Nephron progenitor cell (in vitro differentiated cells): ENCODE measurements at regions not wholly inside any gene's neighbourhood (a gene's known extent, or its start where the extent isn't known, plus 50 kb on each side); places are given as distances from the start of the nearest gene placed in this dataset.

Source experiments
- DNase-seq: peaks from one replicate; pipeline ENCODE4 v3.0.0; 2021
- H3K27ac Mint-ChIP-seq: 2 replicates; pipeline ENCODE4 v1.8.0; 2021; ENCODE audit warnings: mild to moderate bottlenecking, moderate library complexity, mixed read lengths
- H3K27me3 Mint-ChIP-seq: 2 replicates; pipeline ENCODE4 v1.8.0; 2021; ENCODE audit warnings: mild to moderate bottlenecking, low read depth, mixed read lengths; ENCODE audit not compliant: poor library complexity
- H3K36me3 Mint-ChIP-seq: 2 replicates; pipeline ENCODE4 v1.8.0; 2021; ENCODE audit warnings: low read depth, mixed read lengths
- H3K4me1 Mint-ChIP-seq: 2 replicates; pipeline ENCODE4 v1.8.0; 2021; ENCODE audit warnings: mixed read lengths
- H3K4me3 Mint-ChIP-seq: 2 replicates; pipeline ENCODE4 v1.8.0; 2021; ENCODE audit warnings: mild to moderate bottlenecking, moderate library complexity, mixed read lengths
- H3K9me3 Mint-ChIP-seq: 2 replicates; pipeline ENCODE4 v1.8.0; 2021; ENCODE audit warnings: mild to moderate bottlenecking, moderate library complexity, mixed read lengths
- CTCF ChIP-seq: fragments of 200-600 bp; sonication (generic); IDR thresholded peaks from 2 replicates; pipeline ENCODE4 v1.5.0; 2021; ENCODE audit warnings: antibody characterized with exemption

DNA sequence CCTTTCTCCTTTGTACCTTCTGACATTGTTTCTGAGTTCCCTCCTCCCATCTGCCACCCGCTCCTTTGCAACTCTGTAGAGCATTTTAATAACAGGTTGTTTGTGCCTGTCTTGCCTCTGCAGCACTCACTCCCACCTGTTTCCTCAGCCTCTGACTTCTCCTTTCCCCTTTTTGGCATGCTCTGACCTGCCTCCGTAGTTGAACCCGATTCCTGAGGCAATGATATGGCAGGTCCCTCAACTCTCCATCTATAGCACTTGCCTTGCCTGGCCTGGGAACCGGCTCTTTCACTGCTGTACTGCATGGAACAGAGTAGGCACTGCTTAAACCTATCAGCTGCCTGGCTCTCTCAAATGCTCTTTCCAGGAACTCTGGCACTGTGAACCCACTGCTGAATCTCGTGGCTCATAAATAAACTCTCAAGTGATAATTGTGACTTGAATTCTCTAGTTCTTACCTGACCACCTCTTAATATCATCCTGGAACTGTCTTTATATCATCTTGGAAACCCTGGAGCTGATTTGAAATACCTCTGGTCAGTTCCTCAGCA is 50.3 kb downstream of the UTRN start:
- H3K9me3 Mint-ChIP-seq = no peaks in the 10 kb centered on the region
- no peaks in the 10 kb centered on the region for H3K27me3 Mint-ChIP-seq
- H3K4me1 Mint-ChIP-seq = peaks cover 18% of the 10 kb centered on the region
- H3K36me3 Mint-ChIP-seq = peaks cover 9% of the 10 kb centered on the region
- no peak overlapping the region for H3K4me3 Mint-ChIP-seq
- no peak overlapping the region for H3K27ac Mint-ChIP-seq
- DNase-seq = no peak
- TF ChIP-seq CTCF = no peak

DNA sequence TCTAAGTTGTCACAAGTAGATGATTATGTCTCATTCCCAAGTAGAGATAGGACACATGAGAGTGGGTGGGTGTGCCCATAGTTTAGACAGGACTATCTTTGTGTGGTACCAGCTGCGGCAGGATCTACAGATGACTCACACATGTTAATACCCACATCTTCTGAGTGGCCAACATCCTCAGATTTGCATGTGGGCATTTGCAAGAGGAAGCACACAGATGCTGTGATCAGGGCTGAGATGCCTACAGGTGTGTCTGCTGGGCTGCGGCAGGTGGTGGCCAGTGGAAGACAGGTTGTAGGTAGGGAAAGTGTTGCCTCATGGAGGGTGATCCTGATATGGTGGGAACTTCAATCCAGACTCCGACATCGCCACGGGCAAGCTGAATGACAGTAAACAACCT is 50.8 kb downstream of the UTRN start:
- no peak overlapping the region for H3K27ac Mint-ChIP-seq
- H3K4me1 Mint-ChIP-seq = peaks cover 13% of the 10 kb centered on the region
- H3K9me3 Mint-ChIP-seq = no peaks in the 10 kb centered on the region
- H3K36me3 Mint-ChIP-seq = peaks cover 9% of the 10 kb centered on the region
- no peak for TF ChIP-seq CTCF
- H3K27me3 Mint-ChIP-seq = no peaks in the 10 kb centered on the region
- no peak for DNase-seq
- no peak overlapping the region for H3K4me3 Mint-ChIP-seq

DNA sequence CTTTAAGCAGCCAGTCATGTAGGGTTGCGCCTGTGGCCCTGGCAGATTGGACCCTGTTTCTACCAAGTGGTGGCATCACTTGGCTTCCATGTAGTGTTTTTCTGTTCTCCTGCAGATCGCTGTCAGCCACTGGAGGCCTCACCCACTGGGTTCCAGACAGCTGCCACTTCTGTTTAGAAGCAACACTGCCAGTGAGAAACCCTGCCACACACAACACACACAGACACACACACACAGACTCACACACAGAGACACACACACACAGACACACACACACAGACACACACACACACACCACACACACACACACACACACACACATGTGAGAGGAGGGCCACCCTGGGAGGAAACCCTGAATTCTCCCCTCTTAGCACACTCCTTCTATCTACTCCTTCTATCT is 51.8 kb downstream of the UTRN start:
- Mint-ChIP-seq H3K36me3 (peaks cover 9% of the 10 kb centered on the region), H3K9me3 (no peaks in the 10 kb centered on the region), H3K27me3 (no peaks in the 10 kb centered on the region), H3K4me3 (no peak overlapping the region), H3K27ac (no peak overlapping the region), H3K4me1 (peaks cover 5% of the 10 kb centered on the region)
- TF ChIP-seq CTCF = no peak
- no peak for DNase-seq

DNA sequence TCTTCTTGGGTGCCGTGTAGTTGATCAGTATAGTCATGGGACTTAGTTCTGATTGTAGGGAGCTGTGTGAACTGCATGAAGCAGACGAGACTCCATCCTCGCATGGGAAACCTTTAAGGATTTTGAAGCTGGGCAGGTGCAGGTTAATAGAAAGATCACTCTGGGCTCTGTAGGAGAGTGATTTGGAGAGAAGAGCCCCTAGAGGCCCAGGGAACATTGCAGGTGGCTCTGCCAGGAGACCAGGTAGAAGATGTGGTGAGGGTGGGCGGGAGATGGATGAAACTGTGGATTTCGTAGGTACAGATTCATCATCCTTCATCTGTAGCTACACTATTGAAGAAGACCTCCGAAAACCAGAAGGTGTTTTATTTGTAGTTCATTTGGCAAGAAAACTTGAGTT is 53.3 kb downstream of the UTRN start:
- TF ChIP-seq CTCF = no peak
- Mint-ChIP-seq H3K27me3 (peaks cover 4% of the 10 kb centered on the region), H3K36me3 (no peaks in the 10 kb centered on the region), H3K9me3 (no peaks in the 10 kb centered on the region), H3K4me1 (peaks cover 5% of the 10 kb centered on the region), H3K27ac (no peak overlapping the region), H3K4me3 (no peak overlapping the region)
- no peak for DNase-seq

- Mint-ChIP-seq H3K4me1 (peaks cover 11% of the 10 kb centered on the region), H3K27me3 (peaks cover 4% of the 10 kb centered on the region), H3K4me3 (no peak overlapping the region), H3K36me3 (no peaks in the 10 kb centered on the region), H3K27ac (no peak overlapping the region), H3K9me3 (no peaks in the 10 kb centered on the region)
- TF ChIP-seq CTCF = no peak
- no peak for DNase-seq
Measured at GRCh38 chr6:144338951-144339700, 54.0 kb downstream of the UTRN start.

DNA sequence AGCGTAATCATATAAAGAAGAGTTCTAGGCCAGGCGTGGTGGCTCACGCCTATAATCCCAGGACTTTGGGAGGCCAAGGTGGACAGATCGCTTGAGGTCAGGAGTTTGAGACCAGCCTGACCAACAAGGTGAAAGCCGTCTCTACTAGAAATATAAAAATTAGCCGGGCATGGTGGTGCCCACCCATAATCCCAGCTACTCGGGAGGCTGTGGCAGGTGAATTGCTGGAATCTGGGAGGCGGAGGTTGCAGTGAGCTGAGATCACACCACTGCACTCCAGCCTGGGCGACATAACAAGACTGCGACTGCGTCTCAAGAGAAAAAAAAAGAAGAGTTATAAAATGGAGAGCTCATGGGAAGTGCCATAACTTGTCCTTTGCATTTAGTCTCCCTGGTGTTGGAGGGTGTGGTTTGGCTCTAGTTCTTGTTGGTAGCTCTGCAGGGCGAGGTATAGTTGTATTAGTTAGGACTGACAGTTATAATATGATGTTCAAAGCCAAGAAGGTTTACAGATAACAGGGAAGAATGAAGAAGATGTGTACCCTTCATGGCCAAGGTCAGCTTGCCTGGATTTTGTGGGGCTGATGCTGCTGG is 54.8 kb downstream of the UTRN start:
- Mint-ChIP-seq H3K27me3 (peaks cover 4% of the 10 kb centered on the region), H3K9me3 (no peaks in the 10 kb centered on the region), H3K27ac (peak overlapping the region; percentile 10), H3K36me3 (peaks cover 6% of the 10 kb centered on the region), H3K4me1 (peaks cover 19% of the 10 kb centered on the region), H3K4me3 (no peak overlapping the region)
- no peak for TF ChIP-seq CTCF
- DNase-seq = no peak
